ENCODE measurements at regions not wholly inside any gene's neighbourhood (a gene's known extent, or its start where the extent isn't known, plus 50 kb on each side); places are given as distances from the start of the nearest gene placed in this dataset.

DNA sequence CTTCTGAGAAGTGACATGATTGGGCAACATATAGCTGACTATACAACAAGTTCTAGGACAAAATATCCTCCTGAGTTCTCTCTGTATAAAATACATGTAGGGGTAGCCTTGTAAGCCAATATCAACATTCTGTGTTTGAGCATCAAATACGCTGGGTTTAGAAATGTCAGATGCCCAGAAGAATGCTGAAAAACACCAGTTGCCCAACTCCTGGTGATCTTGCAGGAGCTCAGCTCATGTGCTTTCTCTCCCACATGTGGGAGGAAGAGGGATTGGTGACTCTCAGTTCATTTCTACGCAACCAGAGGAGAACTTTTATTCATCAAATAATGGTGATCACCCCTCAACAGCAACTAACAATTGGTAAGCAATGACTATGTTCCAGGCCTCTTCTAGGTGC is 810.9 kb upstream of the ACO1 start:
- TF ChIP-seq, protein P1, sequence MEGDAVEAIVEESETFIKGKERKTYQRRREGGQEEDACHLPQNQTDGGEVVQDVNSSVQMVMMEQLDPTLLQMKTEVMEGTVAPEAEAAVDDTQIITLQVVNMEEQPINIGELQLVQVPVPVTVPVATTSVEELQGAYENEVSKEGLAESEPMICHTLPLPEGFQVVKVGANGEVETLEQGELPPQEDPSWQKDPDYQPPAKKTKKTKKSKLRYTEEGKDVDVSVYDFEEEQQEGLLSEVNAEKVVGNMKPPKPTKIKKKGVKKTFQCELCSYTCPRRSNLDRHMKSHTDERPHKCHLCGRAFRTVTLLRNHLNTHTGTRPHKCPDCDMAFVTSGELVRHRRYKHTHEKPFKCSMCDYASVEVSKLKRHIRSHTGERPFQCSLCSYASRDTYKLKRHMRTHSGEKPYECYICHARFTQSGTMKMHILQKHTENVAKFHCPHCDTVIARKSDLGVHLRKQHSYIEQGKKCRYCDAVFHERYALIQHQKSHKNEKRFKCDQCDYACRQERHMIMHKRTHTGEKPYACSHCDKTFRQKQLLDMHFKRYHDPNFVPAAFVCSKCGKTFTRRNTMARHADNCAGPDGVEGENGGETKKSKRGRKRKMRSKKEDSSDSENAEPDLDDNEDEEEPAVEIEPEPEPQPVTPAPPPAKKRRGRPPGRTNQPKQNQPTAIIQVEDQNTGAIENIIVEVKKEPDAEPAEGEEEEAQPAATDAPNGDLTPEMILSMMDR (IDR thresholded peaks at IDR 0.05; ENCODE audit: low read length): no peak
- TF ChIP-seq EZH2phosphoT487 (IDR thresholded peaks at IDR 0.05; ENCODE audit: low read length): no peak
- no peak for TF ChIP-seq EZH2 (optimal IDR thresholded peaks at IDR 0.05; ENCODE audit: low read depth, low read length)
